IMR-90 (cell line): ENCODE measurements at regions not wholly inside any gene's neighbourhood (a gene's known extent, or its start where the extent isn't known, plus 50 kb on each side); places are given as distances from the start of the nearest gene placed in this dataset.

Experiments
- ATAC-seq: fragments of 200-7000 bp; cut with Tn5 transposase; 2 replicates; pipeline ENCODE4 v1.9.1; 2020; ENCODE audit warnings: low read depth, mild to moderate bottlenecking, moderate library complexity
- BruUV-seq: library from RNA; stranded (reverse); fragments of 400-500 nt; replicated peaks from 2 replicates; lab custom pipeline; 2021; lab: Mats Ljungman, UMichigan
- CTCF ChIA-PET: fragments of 300-600 bp; formaldehyde crosslinking; extraction: SDS; loops from one replicate; lab custom pipeline; 2021; ENCODE audit warnings: antibody characterized with exemption; lab: Yijun Ruan, JAX
- POLR2A ChIA-PET: fragments of 300-600 bp; sonication (Branson Sonifier 250); formaldehyde crosslinking; loops from one replicate; lab custom pipeline; 2022; ENCODE audit warnings: antibody characterized with exemption; ENCODE audit not compliant: unreplicated experiment; lab: Charles Lee
- DNase-seq: peaks from one replicate; pipeline ENCODE4 v3.0.0; 2013
- H2AFZ ChIP-seq: replicated peaks from 2 replicates; pipeline ENCODE3; 2013; ENCODE audit warnings: low read length, mild to moderate bottlenecking; ENCODE audit not compliant: poor library complexity
- H2AK5ac ChIP-seq: 2 replicates; pipeline ENCODE4 v1.6.1; 2013; ENCODE audit warnings: low read depth, low read length, inconsistent platforms
- H2AK9ac ChIP-seq: replicated peaks from 2 replicates; pipeline ENCODE3; 2013; ENCODE audit warnings: mild to moderate bottlenecking, low read depth, low read length, moderate library complexity; ENCODE audit not compliant: poor library complexity
- H2BK120ac ChIP-seq: 2 replicates; pipeline ENCODE4 v1.6.1; 2013; ENCODE audit warnings: low read depth, low read length, inconsistent platforms
- H2BK15ac ChIP-seq: 3 replicates; pipeline ENCODE4 v1.6.1; 2013; ENCODE audit warnings: low read depth, low read length, inconsistent platforms
- H2BK20ac ChIP-seq: 2 replicates; pipeline ENCODE4 v1.6.1; 2013; ENCODE audit warnings: low read depth, mild to moderate bottlenecking, inconsistent platforms, low read length, moderate library complexity
- H2BK5ac ChIP-seq: 2 replicates; pipeline ENCODE4 v1.6.1; 2013; ENCODE audit warnings: mild to moderate bottlenecking, low read depth, low read length, inconsistent platforms; ENCODE audit not compliant: poor library complexity, severe bottlenecking
- H3K14ac ChIP-seq: replicated peaks from 2 replicates; pipeline ENCODE4 v1.6.1; 2013; ENCODE audit warnings: low read depth, low read length, inconsistent platforms
- H3K18ac ChIP-seq: 2 replicates; pipeline ENCODE4 v1.6.1; 2013; ENCODE audit warnings: low read depth, low read length, control low read depth
- H3K23ac ChIP-seq: 2 replicates; pipeline ENCODE4 v1.6.1; 2013; ENCODE audit warnings: low read depth, low read length, inconsistent platforms
- H3K27ac ChIP-seq: 2 replicates; pipeline ENCODE4 v1.5.1; 2013; ENCODE audit warnings: mild to moderate bottlenecking, control low read depth, low read length; ENCODE audit not compliant: insufficient read depth
- H3K27me3 ChIP-seq: 2 replicates; pipeline ENCODE4 v1.6.1; 2013; ENCODE audit warnings: low read length; ENCODE audit not compliant: control insufficient read depth, insufficient read depth
- H3K36me3 ChIP-seq: 2 replicates; pipeline ENCODE4 v1.6.1; 2013; ENCODE audit warnings: low read length, mixed read lengths; ENCODE audit not compliant: control insufficient read depth, insufficient read depth
- H3K4ac ChIP-seq: 2 replicates; pipeline ENCODE4 v1.6.1; 2013; ENCODE audit warnings: low read depth, low read length, inconsistent platforms
- H3K4me1 ChIP-seq: 2 replicates; pipeline ENCODE4 v1.6.1; 2013; ENCODE audit warnings: low read length, mixed read lengths; ENCODE audit not compliant: control insufficient read depth, insufficient read depth
- H3K4me2 ChIP-seq: 2 replicates; pipeline ENCODE4 v1.6.1; 2013; ENCODE audit warnings: low read depth, mild to moderate bottlenecking, control low read depth, low read length, moderate library complexity
- H3K4me3 ChIP-seq: 2 replicates; pipeline ENCODE4 v1.5.1; 2013; ENCODE audit warnings: low read depth, mild to moderate bottlenecking, control low read depth, low read length, moderate library complexity; ENCODE audit not compliant: insufficient read depth
- H3K56ac ChIP-seq: 2 replicates; pipeline ENCODE4 v1.6.1; 2013; ENCODE audit warnings: low read length, inconsistent platforms; ENCODE audit not compliant: insufficient read depth; ENCODE audit errors: extremely low read depth
- H3K79me1 ChIP-seq, 2 experiments: 2 replicates each; pipeline ENCODE4 v1.6.1; 2013; ENCODE audit warnings: low read length in 2 of 2, inconsistent platforms in 1 of 2, low read depth in 1 of 2
- H3K9ac ChIP-seq: 2 replicates; pipeline ENCODE4 v1.6.1; 2013; ENCODE audit warnings: low read depth, low read length, control low read depth
- H3K9me1 ChIP-seq: 2 replicates; pipeline ENCODE4 v1.6.1; 2013; ENCODE audit warnings: low read length, inconsistent platforms; ENCODE audit not compliant: insufficient read depth
- H3K9me3 ChIP-seq: 2 replicates; pipeline ENCODE4 v1.6.1; 2013; ENCODE audit warnings: low read length; ENCODE audit not compliant: control insufficient read depth, insufficient read depth
- H4K20me1 ChIP-seq: 2 replicates; pipeline ENCODE4 v1.6.1; 2013; ENCODE audit warnings: low read length, inconsistent platforms; ENCODE audit not compliant: insufficient read depth
- H4K5ac ChIP-seq: 2 replicates; pipeline ENCODE4 v1.6.1; 2013; ENCODE audit warnings: mild to moderate bottlenecking, low read depth, low read length, control low read depth
- H4K8ac ChIP-seq, 2 experiments: 2 replicates each; pipeline ENCODE4 v1.6.1; 2013; ENCODE audit warnings: low read depth in 2 of 2, low read length in 2 of 2, control low read depth in 1 of 2, inconsistent platforms in 1 of 2
- H4K91ac ChIP-seq: 2 replicates; pipeline ENCODE4 v1.6.1; 2013; ENCODE audit warnings: low read depth, low read length, inconsistent platforms; ENCODE audit not compliant: insufficient read depth
- BHLHE40 ChIP-seq: fragments of 150-350 bp; IDR thresholded peaks from 2 replicates; pipeline ENCODE4 v1.6.1; 2016; ENCODE audit warnings: mild to moderate bottlenecking, low read depth, low read length
- CEBPB ChIP-seq: IDR thresholded peaks from 2 replicates; pipeline ENCODE4 v1.6.1; 2012; ENCODE audit warnings: low read depth, low read length, improper control_type of control experiment
- CHD1 ChIP-seq: IDR thresholded peaks from 2 replicates; pipeline ENCODE4 v1.6.1; 2012; ENCODE audit warnings: low read depth, low read length, improper control_type of control experiment
- CTCF ChIP-seq: conservative IDR thresholded peaks from 2 replicates; pipeline ENCODE4 v1.5.1; 2012; ENCODE audit warnings: mild to moderate bottlenecking, low read depth, low read length, improper control_type of control experiment
- ELK1 ChIP-seq: fragments of 150-350 bp; IDR thresholded peaks from 2 replicates; pipeline ENCODE4 v1.6.1; 2016; ENCODE audit warnings: low read depth, mild to moderate bottlenecking, low read length, moderate library complexity, borderline replicate concordance
- FOS ChIP-seq: fragments of 150-350 bp; IDR thresholded peaks from 2 replicates; pipeline ENCODE4 v1.6.1; 2016; ENCODE audit warnings: low read depth, low read length
- MAFK ChIP-seq: IDR thresholded peaks from 2 replicates; pipeline ENCODE4 v1.6.1; 2012; ENCODE audit warnings: low read depth, low read length, improper control_type of control experiment
- MAZ ChIP-seq: IDR thresholded peaks from 2 replicates; pipeline ENCODE4 v1.6.1; 2012; ENCODE audit warnings: low read depth, mild to moderate bottlenecking, low read length, improper control_type of control experiment, moderate library complexity, borderline replicate concordance
- MXI1 ChIP-seq: IDR thresholded peaks from 2 replicates; pipeline ENCODE4 v1.6.1; 2012; ENCODE audit warnings: low read depth, mild to moderate bottlenecking, low read length, moderate library complexity, borderline replicate concordance
- NFE2L2 ChIP-seq: fragments of 150-350 bp; IDR thresholded peaks from 2 replicates; pipeline ENCODE4 v1.6.1; 2016; ENCODE audit warnings: low read depth, mild to moderate bottlenecking, low read length
- POLR2A ChIP-seq: IDR thresholded peaks from 2 replicates; pipeline ENCODE4 v1.6.1; 2012; ENCODE audit warnings: mild to moderate bottlenecking, low read depth, low read length
- RAD21 ChIP-seq: IDR thresholded peaks from 2 replicates; pipeline ENCODE4 v1.6.1; 2012; ENCODE audit warnings: low read length, improper control_type of control experiment
- RCOR1 ChIP-seq: IDR thresholded peaks from 2 replicates; pipeline ENCODE4 v1.6.1; 2012; ENCODE audit warnings: mild to moderate bottlenecking, low read length, improper control_type of control experiment; ENCODE audit not compliant: insufficient replicate concordance
- RFX5 ChIP-seq: IDR thresholded peaks from 2 replicates; pipeline ENCODE4 v1.8.0; 2012; ENCODE audit warnings: low read depth, mild to moderate bottlenecking, low read length, moderate library complexity
- SMC3 ChIP-seq: fragments of 150-350 bp; IDR thresholded peaks from 2 replicates; pipeline ENCODE4 v1.6.1; 2016; ENCODE audit warnings: low read depth, mild to moderate bottlenecking, antibody characterized with exemption, low read length, moderate library complexity
- USF2 ChIP-seq: fragments of 150-350 bp; IDR thresholded peaks from 2 replicates; pipeline ENCODE4 v1.6.1; 2017; ENCODE audit warnings: mild to moderate bottlenecking, antibody characterized with exemption, low read length, low read depth
- WGBS, 2 experiments: methylation state at CpG; one replicate each; pipeline versions ENCODE4 v1.1.5 to v1.1.7; 2013; ENCODE audit warnings: missing lambda C conversion rate in 2 of 2; ENCODE audit not compliant: insufficient read length in 1 of 2; ENCODE audit errors: extremely low coverage in 2 of 2; 5-methylcytosine and 5-hydroxymethylcytosine counted together
- dilution Hi-C: fragments of 300-500 bp; cut with HindIII; formaldehyde crosslinking; loops from one replicate; pipeline ENCODE4 v1.14.3; 2018; ENCODE audit warnings: low sequenced_read_pairs; ENCODE audit not compliant: unreplicated experiment
- in situ Hi-C: fragments of 300-500 bp; cut with MboI; formaldehyde crosslinking; loops from 3 replicates; pipeline ENCODE4 v1.14.3; 2019; ENCODE audit warnings: low sequenced_read_pairs, inconsistent platforms, mixed read lengths
- intact Hi-C: fragments of 100-400 bp; cut with micrococcal nuclease; formaldehyde crosslinking; loops from 2 replicates; pipeline ENCODE4 v1.10.0; 2022

GRCh38 chr1:38533772-38534472 lies 325.6 kb downstream of the RRAGC start:
- H3K27ac ChIP-seq: no peak overlapping the region
- no peaks in the 10 kb centered on the region for H3K27me3 ChIP-seq
- CTCF ChIA-PET: no interaction called here
- no peak overlapping the region for H3K23ac ChIP-seq
- H3K56ac ChIP-seq: no peak overlapping the region
- H2BK15ac ChIP-seq: no peak overlapping the region
- POLR2A ChIA-PET: no interaction called here
- no peak for DNase-seq
- no peak overlapping the region for H3K4ac ChIP-seq
- H3K9me1 ChIP-seq: no peaks in the 10 kb centered on the region
- no peak overlapping the region for H2AK9ac ChIP-seq
- H4K5ac ChIP-seq: no peak overlapping the region
- no peak overlapping the region for H2BK5ac ChIP-seq
- no peak overlapping the region for H2BK120ac ChIP-seq
- H3K9ac ChIP-seq: no peak overlapping the region
- no peak overlapping the region for H3K18ac ChIP-seq
- no peak overlapping the region for H3K4me3 ChIP-seq
- H3K14ac ChIP-seq: no peak overlapping the region
- WGBS, 2 experiments: 50% methylated on average over 1 of the region's 5 CpGs; no CpG with 5 or more reads in 1 of the 2 experiments
- no peak overlapping the region for H3K4me2 ChIP-seq
- H3K79me1 ChIP-seq: no peaks in the 10 kb centered on the region
- ATAC-seq: no peak
- no peak overlapping the region for H4K91ac ChIP-seq
- intact Hi-C loops: no loop called here
- TF ChIP-seq POLR2A: no peak
- no peak for TF ChIP-seq MAZ
- TF ChIP-seq NFE2L2: no peak
- TF ChIP-seq MXI1: no peak
- TF ChIP-seq BHLHE40: no peak
- no peak for TF ChIP-seq RCOR1
- no peak for TF ChIP-seq USF2
- TF ChIP-seq SMC3: no peak
- no peak for TF ChIP-seq CTCF
- no peak for TF ChIP-seq RAD21
- TF ChIP-seq FOS: no peak
- no peak for TF ChIP-seq RFX5
- no peak for TF ChIP-seq MAFK
- no peak for TF ChIP-seq CEBPB
- no peak for TF ChIP-seq ELK1
- no peak for TF ChIP-seq CHD1
- H4K8ac ChIP-seq: no peak overlapping the region
- H2BK20ac ChIP-seq: no peak overlapping the region
- H4K20me1 ChIP-seq: no peaks in the 10 kb centered on the region
- H3K36me3 ChIP-seq: no peaks in the 10 kb centered on the region
- no peak overlapping the region for H2AK5ac ChIP-seq
- H2AFZ ChIP-seq: no peak overlapping the region
- no peaks in the 10 kb centered on the region for H3K4me1 ChIP-seq
- in situ Hi-C loops: no loop called here
- dilution Hi-C loops: no loop called here
- H3K9me3 ChIP-seq: no peaks in the 10 kb centered on the region
- BruUV-seq: no TSS peak
